ENCODE measurements at regions not wholly inside any gene's neighbourhood (a gene's known extent, or its start where the extent isn't known, plus 50 kb on each side); places are given as distances from the start of the nearest gene placed in this dataset.
A peak's percentile ranks its signal among the peaks of the same experiment; 100 is the strongest.

DNA sequence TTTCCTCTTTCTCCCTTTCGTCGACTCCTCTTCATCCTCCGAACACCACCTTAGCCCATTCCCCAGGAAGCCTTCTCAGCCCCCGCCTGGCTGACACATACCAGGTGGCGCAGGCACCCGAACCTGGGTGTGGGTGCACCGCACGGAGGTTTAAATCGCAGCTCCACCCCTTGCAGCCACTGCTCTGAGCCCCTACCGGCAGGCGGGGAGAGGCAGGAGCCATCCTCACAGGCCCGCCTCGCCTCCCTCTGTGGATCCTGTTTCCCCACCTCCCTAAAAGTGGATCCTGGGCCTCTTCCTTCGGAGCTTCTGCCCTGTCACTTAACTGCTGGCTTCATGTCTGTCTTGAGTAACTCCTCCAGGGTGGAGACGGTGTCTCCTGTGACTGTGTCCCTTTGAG lies 110.7 kb downstream of the OLFM1 start:
- no peak for DNase-seq

DNA sequence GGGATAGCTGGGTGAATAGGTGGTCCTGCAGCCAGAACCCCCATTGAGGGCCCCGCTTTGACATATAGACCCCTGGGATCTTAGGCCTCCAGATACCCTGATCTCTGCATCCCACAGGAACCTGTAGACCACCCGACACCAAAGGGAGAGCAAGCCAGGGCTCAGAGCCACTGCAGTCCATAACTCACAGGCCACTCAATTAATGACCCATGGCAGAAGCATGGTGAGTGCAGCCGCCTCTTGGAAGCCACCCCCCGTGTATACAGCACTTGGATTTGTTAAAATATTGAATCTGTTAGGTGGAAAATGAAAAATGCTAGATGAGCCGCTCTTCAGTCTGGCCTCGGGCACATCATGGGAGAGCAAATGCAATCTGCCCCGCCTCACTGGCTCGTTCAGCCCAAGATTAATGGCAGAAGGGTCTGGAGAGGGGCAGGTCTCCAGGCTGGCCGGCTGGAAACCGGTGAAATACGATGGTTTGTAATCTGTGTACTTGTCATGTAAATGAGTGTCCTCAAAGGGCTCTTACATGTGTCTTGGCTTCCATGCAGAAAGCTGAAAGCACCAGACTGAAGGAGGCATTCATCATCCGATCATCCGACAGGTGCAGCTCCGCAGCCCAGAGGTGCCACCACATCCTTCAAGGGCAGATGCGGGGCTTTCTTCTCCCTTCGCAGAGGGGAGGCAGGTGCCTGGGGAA lies 111.3 kb downstream of the OLFM1 start:
- DNase-seq, result no peak

DNA sequence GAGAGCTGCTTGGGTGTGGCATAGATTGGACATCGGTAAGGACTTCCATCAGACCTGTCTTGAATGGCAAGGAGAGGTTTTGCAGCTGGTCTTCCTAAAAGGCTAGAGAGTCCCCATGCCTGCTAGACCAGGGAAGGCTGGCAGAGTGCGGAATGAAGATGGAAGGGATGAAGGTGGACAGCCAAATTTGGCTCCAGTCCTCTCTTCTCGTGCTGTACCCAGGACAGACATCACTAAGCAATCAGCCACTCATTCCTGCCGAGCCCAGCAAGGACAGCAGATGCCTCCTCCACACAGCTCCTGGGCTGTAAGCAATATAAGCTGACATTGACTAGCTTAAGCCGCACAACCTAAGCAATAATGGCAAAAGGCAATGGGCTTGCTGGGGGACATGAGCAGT lies 112.0 kb downstream of the OLFM1 start:
- no peak for DNase-seq

DNA sequence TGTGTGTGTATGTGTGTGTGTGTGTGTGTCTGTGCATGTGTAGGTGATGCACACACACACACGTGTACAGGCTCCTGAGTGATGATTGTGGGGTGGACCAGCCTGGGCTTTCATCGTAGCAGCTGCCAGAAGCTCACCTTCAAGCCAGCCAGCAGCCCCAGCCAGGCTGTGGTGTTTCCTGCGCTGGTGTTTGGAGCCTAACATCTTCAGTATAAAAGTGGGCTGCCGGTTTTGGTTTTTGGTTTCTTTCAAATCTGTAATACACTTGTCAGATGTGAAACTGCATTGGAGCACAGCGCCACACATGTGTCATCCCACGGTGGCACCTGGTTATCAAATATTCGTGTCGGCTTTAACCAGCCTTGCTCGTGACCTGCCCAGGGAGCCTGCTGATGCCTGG lies 114.2 kb downstream of the OLFM1 start:
- DNase-seq, result no peak

DNA sequence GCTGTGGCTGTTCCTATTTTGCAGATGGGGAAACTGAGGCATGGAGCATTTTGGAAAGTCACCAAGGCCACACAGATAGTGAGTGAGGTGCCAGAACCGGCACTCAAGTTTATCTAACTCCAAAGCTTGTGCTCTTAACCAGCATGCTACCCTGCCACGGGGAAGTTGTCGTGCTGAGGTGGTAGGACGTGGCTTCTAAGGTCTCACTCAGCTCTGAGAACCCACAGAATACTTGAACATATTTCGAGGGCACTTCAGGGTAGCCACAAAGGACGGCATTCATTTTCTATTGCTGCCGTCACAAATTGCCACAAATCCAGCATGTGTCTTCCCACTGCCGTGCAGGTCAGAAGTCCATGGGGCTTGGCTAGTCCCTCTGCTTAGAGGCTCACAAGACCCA lies 116.7 kb downstream of the OLFM1 start:
- no peak for DNase-seq

DNA sequence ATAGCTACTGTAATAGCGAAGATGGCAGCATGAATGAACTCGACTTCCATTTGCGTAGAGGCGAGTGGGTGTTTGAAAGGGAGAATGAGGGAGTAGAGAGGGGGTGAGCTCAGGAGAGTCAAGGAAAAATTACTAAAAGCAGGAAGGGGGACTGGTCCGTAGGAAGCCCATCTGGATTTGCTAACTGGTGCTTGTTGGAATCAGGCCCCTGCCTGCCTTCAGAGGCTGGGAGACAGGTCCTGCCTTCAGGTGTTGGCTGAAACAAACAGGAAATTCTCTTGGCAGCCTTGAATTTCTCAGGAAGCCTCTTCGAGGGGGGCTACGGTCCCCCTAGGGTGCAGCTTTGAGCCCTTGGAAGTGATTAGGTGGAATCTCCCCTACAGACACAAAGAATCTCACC lies 121.7 kb downstream of the OLFM1 start:
- DNase-seq, result no peak

DNA sequence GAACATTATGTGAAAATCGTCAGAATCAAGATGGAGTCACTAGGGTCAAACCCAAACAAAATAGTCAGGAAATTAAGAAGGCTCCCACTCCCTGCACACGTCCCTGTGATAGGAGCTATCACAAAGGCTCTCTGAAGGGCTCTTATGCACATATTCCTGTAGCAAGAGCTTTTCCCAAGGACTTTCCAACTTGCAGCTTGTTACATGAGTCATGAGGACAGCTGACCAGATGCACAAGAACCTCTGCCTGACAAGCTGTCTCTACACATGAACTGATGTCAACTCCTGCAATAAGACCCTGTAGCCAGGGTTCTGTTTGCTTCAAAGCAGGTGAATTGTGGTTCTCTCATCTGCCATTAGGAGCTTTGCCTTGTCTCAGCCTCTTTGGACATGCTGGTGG lies 122.4 kb downstream of the OLFM1 start:
- no peak for DNase-seq

DNA sequence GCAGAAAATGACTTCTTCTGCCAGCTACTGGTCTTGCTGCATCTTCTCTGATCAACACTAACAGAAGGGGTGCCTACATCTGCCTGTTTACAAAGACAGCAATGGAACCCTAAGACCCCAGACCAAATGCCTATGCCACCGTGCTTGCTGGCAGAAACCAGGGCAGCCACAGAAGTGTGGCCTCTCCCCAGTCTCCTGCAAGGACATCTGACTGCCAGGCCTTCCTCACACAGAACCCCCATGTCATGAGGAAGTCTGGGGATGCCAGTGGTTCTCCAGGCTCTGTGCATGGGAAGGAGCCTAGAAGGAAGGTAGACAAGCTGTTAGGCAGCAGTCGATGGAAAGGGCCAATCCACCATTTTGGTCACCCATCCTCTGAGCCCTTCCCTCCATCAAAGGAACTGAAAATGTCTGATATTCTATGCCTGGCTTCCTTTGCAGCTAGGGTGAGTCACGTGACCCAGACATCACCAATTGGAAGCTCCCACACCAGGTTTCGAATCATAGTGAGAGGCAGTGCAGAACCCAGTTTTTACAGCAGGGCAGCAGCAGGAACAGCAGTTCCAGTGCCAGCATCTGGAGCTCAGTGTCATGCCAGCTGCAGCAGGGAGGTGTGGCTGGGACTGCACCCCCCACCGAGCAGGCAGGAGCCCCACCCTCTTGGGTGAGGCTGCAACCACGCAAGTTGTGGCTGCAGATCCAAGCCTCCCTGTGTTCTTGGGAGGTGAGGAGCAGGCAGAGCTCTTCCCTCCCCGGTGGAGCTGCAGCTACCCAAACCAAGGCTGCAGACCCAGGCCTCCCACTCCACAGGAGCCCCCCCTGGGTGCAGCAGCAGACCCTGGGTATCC lies 123.4 kb downstream of the OLFM1 start:
- DNase-seq, result no peak

DNA sequence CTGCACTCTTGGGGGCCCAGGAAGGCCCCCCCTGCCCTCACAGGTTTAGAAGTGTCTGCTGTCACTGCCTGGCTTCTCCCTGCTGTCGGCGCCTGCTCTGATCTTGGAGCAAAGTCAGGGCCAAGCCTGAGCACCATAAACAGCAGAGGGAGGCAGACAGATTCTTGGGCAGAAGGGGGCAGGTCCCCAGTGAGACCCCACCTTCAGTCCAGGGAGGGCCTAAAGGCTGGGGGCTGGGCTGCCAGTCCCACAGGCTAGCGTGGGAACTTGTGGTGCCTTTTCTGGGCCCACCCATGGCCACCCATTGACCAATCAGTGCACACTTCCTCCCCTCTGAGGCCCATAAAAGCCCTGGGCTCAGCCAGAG lies 124.0 kb downstream of the OLFM1 start:
- DNase-seq, result no peak

DNA sequence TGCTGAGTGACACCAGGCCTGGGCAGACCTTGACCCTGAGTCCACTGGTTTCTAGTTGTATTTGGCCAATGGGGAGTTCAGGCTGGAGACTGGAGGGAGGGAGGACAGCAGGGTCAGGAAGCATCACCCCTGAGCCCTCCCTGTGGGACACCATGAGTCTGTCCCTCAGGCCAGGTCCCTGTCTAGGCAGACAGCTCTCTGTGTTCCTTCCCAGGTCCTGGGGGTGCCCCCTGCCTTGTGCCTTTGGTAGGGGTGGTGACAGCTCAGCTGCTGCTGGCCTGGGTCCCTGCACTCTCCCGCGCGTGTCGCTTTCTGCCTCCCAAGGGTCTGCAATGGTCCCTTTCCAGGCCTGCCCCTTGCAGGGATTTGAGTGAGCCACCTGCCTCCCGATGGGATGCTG lies 125.5 kb downstream of the OLFM1 start:
- DNase-seq, result no peak

DNA sequence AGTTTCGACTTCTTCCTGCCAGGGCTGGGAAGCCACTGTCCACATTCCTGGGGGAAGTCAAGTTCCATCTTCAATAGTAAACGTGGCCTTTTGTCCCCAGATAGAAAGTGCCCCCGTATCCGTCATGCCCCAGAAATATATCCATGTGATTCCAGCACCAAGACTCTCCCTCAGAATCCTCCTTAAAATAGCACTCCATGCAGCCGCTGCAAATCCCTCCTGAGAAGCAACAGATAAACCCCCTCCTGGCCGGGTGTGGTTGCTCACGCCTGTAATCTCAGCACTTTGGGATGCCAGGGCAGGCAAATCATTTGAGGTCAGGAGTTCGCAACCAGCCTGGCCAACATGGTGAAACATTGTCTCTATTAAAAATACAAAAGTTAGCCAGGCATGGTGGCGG lies 126.1 kb downstream of the OLFM1 start:
- no peak for DNase-seq

DNA sequence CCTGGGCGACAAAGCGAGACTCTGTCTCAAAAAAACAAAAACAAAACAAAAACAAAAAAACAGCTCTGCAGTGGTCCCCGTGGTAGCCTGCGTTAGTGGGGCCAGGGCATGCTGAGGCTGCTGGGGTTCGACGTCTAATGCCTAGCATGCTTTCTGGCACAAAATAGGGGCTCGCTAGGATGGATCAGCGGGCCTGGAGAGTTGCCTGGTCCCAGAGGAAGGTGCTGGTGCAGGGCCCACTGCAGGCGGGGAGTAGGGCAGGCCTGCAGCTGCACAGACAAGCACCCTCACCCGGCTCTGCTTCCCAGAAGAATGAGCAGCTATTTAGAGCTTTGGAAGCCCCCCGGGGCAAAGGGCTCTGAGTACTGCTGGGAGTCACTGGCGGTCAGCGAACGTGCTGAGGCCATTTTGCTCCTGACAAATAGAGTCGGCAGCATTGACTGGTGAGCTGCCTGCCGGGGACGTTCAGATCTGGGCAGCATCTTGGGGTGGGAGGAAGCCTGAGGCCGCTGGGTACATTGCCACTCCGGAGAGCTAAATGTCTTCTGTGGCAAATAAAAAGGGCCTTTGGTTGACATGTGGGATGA lies 126.7 kb downstream of the OLFM1 start:
- DNase-seq, result no peak

DNA sequence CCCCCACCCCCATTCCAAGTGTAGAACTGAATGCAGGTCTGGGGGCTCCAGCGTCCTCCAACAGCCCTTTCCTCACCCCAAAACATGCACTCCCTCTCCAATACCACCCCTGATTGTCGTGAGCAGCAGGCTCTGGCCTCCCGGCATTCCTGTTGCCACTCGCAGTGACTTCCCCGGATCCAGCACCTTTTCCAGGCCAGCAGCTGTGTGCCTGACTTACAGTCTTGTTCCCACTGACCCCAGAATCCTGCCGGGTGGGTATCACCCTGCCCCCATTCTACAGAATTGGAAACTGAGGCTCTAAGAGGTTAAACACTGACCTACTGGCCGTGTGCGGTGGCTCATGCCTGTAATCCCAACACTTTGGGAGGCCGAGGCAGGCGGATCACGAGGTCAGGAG lies 127.2 kb downstream of the OLFM1 start:
- DNase-seq, result no peak

DNA sequence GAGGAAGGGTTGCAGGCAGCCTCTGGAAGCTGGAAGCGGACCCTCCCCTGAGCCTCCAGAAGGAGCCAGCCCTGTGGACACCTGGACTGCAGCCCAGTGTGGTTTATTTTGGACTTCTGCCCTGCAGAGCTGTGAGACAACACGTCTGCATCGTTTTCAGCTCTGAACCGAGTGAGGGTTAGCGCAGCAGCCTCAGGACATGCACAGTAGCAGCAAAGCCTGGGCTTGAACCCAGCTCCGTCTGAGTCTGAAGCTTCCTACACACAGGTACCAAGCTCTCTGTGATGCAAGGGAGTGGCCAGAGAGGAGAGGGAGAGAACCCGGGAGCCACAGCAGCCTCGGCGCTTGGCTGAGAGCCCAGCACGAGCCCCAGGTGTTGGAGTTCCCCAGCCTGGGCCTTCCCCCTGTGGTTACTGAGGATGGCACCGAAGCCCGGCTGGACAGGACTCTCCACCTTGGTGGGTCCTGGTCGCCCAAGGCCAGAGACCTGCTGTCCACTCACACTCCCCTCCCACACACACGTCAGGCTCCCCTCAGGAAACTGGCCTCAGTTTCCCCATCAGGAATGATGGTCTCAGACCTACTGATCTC lies 128.2 kb downstream of the OLFM1 start:
- peak in 1 of 2 experiments; percentile 17 for DNase-seq

DNA sequence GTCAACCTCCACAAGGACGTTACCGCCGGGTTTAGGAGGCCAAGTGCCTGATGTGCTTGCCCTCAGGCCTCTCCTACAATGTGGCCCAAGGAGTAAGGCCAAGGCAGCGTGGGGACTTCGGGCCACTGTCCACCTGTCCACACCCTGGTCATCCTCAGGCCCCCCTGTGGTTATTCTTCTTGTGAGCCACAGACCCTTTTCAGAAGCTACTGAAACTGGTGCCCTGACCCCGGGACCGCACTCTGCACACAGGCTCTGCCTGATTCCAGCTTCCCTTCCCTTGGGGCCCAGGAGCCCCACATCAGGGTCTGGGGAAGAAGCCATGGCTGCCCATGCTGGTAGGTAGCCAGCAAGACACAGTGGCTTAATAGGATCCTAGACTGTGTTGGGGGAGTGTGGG lies 128.8 kb downstream of the OLFM1 start:
- DNase-seq, result no peak

DNA sequence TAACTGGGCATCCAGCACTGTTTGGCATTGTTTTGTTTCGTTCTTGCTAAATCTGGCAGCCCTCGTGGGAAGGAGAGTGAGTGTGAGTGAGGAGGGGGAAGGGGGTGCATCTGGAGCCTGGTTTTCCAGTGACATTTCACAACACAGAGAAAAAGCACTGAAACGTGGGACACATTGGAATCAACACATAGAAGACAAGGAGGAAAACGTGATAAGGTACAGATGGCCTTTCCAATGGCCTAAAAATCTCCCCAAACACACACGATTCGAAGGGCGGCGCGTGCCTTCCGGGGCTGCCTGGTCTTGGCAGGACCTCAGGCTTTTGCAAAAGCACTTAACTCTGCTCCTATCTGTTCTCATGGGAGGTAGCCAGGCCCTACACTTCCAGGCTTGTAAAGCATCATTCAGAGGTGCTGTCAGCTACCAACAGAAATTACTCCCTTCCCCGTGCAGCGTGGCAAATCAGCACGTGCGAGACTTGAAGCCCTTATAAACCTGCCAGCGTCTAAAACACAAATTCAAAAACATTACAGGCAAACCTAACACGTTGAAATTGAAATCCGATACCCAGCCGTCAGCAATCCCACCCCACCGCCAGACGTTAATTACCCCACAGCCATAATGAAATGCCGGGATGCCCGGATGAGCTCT lies 129.4 kb downstream of the OLFM1 start:
- no peak for DNase-seq

DNA sequence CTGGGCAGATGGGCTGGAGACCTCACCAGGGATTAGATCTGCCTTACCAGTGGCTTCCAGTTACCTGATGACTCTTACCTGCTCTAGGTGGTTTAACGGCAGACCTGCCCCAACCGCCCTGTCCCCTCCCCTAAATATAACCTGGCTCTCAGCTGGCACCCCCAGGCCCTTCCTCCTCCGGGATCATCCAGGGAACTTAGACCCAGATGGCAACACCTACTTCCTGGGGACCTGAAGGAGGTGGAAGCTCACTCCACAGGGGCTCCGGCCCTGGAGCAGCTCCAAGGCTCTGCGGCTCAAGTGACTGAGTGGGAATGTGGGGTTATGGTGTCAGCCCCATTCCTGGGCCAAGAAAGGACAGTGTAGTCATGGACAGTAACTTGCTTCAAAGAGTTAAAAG lies 130.4 kb downstream of the OLFM1 start:
- no peak for DNase-seq

DNA sequence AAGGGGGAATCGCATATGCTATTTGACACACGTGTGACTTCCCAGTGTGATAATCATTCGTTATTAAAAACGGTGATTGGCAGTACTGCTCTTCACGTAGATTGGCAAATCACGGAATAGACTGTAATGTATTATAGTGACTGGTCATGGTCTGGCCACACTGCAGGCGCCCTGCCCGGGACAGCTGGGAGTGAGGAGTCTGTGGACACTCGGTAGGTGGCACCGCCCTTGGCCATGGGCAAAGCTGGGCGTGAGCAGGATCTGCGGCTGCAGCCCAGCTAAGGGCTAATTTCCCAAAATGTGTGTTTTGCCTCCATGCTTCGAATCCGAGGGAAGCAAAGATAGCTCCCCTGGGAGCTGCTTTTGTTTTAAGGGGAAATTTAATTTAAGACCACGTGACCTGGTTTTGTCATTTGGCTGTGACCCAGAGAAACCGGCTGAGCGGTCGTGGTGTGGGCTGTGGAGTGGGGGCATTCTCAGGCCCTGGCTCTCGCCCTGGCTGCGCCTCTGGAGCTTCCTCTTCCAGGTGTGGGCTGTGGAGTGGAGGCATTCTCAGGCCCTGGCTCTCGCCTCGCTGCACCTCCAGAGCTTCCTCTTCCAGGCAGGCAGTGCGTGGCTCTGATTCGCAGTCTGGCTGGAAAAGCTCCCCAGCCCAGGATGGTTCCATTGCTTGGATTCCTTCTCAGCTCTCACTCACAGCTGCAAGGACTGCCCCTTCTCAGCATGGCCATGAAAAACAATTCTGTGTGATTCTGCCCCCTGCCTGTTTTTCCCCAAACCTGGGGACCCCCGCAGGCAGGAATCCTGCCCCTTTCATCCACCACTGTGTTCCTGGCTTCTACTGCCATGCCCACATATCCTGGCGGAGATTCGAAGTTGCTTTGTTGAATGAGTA lies 131.1 kb downstream of the OLFM1 start:
- no peak for DNase-seq

DNA sequence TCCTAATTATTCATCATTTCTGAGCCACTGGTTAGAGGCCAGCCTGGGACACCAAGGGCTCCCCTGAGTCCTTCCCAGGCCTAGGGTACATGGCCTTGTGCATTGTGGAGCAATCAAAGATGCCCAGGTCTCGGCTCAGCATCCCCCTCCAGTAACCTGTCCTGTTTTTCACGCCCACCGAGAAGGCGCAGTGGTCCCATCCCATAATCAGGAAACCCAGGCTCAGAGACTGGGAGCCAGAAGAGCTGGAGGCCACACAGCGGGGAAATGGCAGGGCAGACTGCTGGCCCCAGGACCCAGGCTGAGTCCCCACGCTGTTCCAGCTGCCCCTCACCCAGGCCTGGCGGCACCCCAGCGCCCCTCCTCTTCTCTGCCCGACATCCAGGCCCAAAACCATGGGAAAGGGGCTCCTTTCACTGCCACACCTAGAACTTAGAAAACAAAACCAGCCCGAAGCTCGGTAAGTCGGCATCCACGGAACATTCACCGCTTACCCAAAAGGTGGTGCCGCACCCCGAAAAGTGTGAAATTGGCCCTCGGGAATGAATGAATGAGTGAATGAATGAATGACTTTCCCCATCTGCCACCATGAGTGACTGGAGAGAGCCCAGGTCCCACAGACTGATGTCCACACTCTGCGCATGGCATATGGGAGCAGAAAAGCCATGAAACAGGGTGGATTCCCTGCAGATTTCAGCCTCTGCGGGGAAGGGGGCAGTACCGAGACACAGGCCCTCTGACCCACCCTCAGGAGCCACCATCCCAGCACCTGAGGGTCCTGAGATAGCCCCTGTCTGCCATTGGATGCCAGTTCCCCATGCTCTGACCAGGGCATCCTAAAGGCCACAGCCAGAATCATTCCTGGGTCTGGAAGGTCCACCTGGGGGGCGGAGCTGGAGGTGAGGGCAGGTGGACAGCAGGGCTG lies 132.5 kb downstream of the OLFM1 start:
- no peak for DNase-seq

DNA sequence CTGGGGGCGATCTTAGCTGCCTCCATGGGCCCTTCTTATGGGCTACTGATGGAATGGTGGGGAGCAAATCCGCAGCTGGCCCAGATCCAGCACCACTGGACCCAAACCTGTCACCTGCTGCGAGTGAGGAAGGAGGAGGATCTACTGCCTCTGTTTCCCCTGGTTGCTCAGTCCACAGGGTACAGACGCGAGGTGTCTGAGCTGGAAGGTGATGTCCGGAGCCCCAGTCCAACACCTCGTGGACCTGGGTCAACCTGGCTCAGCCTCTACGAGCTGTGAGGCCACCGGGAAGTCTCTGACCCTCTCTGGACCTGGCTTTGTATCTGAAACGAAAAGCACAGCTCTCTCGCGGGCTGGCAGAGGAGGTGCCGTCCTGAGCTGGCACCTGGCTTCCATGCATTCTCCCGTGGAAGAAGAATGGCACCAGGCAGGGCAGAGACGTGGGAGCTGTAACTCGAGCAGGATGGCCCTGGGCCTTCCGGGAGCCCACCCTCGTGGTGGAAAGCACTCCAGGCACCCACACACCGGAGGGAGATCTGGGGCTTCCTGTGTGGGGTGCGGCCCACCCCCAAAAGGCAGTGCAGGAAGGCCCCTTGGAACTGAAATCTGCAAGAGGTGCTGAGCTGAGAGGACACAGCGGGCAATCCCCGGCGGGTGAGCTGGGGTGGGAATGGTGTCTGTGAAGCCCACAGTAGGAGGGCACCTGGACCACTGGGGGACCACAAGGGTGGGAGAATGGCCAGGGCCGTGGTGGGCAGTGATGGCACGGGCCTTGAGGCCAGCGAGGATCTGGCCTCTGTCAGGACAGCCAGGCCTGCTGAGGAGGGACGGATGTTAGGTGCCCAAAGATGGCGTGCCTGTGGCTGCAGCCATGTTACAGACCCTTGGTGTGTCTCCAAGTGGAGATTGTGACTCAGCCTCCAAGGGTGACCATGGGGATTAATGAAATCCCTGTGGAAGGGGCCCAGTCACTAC lies 133.4 kb downstream of the OLFM1 start:
- no peak for DNase-seq

Data from NCI-H2081 (cell line).